ENCODE measurements at regions not wholly inside any gene's neighbourhood (a gene's known extent, or its start where the extent isn't known, plus 50 kb on each side); places are given as distances from the start of the nearest gene placed in this dataset.

DNA sequence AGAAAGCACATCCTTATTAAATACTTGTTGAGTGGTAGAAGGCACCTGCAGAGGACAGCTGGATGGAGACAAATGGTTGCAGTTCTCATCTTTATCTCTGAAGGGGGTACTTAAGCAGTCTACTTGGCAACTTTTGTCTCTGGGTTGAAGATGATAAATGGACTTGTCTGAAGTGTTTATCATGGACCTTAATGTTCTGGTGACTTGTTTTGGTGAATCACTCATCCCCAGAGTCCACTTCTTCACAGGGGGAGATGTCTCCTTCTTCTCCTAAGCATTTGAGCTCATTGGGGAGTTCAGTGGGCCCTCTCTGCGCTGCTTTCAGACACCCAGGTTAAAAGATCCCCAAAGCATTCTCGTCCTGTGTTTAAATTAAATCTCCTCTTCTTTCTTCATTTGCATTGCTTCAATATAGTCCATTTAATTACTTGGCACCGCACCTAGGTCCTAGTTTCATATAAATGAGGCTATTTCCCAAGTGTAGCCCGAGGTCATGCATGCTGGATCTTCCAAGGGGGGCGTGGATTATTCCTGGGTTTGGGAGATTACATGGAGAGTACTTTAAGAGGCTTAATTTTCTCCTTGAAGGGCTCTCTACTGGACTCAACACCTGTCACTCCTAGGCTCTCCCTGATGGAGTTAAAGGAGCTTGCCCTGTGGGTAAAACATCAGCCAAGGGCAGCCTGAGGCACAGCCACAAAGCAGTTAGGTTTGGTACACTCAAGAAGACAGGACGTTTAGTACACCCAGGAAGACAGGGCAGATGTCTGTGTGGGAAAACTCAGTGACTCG, 239.3 kb upstream of the C2CD4B start:
- Histone ChIP-seq H3K4me1 (ENCODE audit: control insufficient read depth in 4 of 4, insufficient read depth in 4 of 4, low read length in 3 of 4) (no peaks in the 10 kb centered on the region), H3K36me3 (ENCODE audit: control insufficient read depth in 4 of 4, insufficient read depth in 3 of 4, low read depth in 1 of 4, low read length in 3 of 4) (no peaks in the 10 kb centered on the region), H3K9me3 (ENCODE audit: control insufficient read depth in 4 of 4, low read length in 3 of 4) (no peaks in the 10 kb centered on the region), H3K4me3 (ENCODE audit: low read depth in 1 of 3, low read length in 3 of 3) (no peak overlapping the region), H3K27me3 (ENCODE audit: control insufficient read depth in 4 of 4, insufficient read depth in 4 of 4, low read length in 3 of 4) (no peaks in the 10 kb centered on the region), H3K9ac (ENCODE audit: low read depth in 1 of 2, low read length in 2 of 2) (no peak overlapping the region), H3K27ac (ENCODE audit: low read depth in 1 of 2, low read length in 2 of 2) (no peak overlapping the region)
- 76% methylated on average over 7 of the region's 7 CpGs for WGBS
- no peak for DNase-seq (ENCODE audit: low spot score)
- TF ChIP-seq YY1 (IDR thresholded peaks at IDR 0.05): no peak
- TF ChIP-seq, protein P1, sequence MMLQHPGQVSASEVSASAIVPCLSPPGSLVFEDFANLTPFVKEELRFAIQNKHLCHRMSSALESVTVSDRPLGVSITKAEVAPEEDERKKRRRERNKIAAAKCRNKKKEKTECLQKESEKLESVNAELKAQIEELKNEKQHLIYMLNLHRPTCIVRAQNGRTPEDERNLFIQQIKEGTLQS (IDR thresholded peaks at IDR 0.05): no peak
- no peak for TF ChIP-seq JUND (IDR thresholded peaks at IDR 0.05)
- TF ChIP-seq, protein P2, sequence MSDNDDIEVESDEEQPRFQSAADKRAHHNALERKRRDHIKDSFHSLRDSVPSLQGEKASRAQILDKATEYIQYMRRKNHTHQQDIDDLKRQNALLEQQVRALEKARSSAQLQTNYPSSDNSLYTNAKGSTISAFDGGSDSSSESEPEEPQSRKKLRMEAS (IDR thresholded peaks at IDR 0.05): no peak
- no peak for TF ChIP-seq HNF4A (conservative IDR thresholded peaks at IDR 0.05)
- TF ChIP-seq FOXA1 (IDR thresholded peaks at IDR 0.05): no peak
- TF ChIP-seq HNF4G (IDR thresholded peaks at IDR 0.05): no peak
- no peak for TF ChIP-seq SP1 (IDR thresholded peaks at IDR 0.05)
- no peak for TF ChIP-seq TAF1 (conservative IDR thresholded peaks at IDR 0.05)

DNA sequence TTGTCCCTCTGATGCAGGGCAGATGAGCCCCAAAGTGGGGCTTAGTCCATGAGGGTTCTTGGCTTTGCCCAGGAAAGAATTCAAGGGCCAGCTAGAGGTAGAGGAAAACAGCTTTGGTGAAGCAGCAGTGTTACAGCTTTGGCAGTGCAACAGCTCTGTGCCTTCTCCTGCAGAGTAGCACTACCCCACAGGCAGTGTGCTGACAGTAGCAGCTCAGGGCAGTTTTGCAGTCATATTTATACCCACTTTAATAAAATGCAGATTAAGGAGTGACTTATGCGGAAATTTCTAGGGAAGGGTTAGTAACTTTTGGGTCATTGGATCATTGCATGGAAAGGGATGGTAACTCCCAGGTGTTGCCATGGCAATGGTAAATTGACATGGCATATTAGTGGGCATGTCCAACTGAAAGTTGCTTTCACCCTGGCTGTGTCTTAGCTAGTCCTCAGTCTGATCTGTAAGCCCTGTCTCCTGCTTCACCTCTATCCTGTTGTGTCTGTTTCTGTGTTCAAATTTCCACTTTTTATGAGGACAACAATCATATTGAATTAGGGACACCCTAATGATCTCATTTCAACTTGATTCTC, 241.3 kb upstream of the C2CD4B start:
- no peaks in the 10 kb centered on the region for H3K4me1 ChIP-seq (ENCODE audit: control insufficient read depth in 4 of 4, insufficient read depth in 4 of 4, low read length in 3 of 4)
- 98% methylated on average over 1 of the region's 1 CpG for WGBS
- no peak overlapping the region for H3K27ac ChIP-seq (ENCODE audit: low read depth in 1 of 2, low read length in 2 of 2)
- no peak overlapping the region for H3K9ac ChIP-seq (ENCODE audit: low read depth in 1 of 2, low read length in 2 of 2)
- H3K36me3 ChIP-seq (ENCODE audit: control insufficient read depth in 4 of 4, insufficient read depth in 3 of 4, low read depth in 1 of 4, low read length in 3 of 4): no peaks in the 10 kb centered on the region
- no peak for DNase-seq (ENCODE audit: low spot score)
- TF ChIP-seq YY1 (IDR thresholded peaks at IDR 0.05): no peak
- TF ChIP-seq SP1 (IDR thresholded peaks at IDR 0.05): no peak
- TF ChIP-seq, protein P2 (IDR thresholded peaks at IDR 0.05): no peak
- TF ChIP-seq FOXA1 (IDR thresholded peaks at IDR 0.05): no peak
- no peak for TF ChIP-seq NR2F2 (IDR thresholded peaks at IDR 0.05)
- TF ChIP-seq JUND (IDR thresholded peaks at IDR 0.05): no peak
- no peak for TF ChIP-seq GABPA (IDR thresholded peaks at IDR 0.05 in 1 of 2, conservative IDR thresholded peaks at IDR 0.05 in 1 of 2)
- TF ChIP-seq, protein P3, sequence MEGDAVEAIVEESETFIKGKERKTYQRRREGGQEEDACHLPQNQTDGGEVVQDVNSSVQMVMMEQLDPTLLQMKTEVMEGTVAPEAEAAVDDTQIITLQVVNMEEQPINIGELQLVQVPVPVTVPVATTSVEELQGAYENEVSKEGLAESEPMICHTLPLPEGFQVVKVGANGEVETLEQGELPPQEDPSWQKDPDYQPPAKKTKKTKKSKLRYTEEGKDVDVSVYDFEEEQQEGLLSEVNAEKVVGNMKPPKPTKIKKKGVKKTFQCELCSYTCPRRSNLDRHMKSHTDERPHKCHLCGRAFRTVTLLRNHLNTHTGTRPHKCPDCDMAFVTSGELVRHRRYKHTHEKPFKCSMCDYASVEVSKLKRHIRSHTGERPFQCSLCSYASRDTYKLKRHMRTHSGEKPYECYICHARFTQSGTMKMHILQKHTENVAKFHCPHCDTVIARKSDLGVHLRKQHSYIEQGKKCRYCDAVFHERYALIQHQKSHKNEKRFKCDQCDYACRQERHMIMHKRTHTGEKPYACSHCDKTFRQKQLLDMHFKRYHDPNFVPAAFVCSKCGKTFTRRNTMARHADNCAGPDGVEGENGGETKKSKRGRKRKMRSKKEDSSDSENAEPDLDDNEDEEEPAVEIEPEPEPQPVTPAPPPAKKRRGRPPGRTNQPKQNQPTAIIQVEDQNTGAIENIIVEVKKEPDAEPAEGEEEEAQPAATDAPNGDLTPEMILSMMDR (IDR thresholded peaks at IDR 0.05; ENCODE audit: low read depth, low read length, missing input control): no peak
- no peak overlapping the region for H3K4me3 ChIP-seq (ENCODE audit: low read depth in 1 of 3, low read length in 3 of 3)
- H3K9me3 ChIP-seq (ENCODE audit: control insufficient read depth in 4 of 4, low read length in 3 of 4): no peaks in the 10 kb centered on the region
- no peaks in the 10 kb centered on the region for H3K27me3 ChIP-seq (ENCODE audit: control insufficient read depth in 4 of 4, insufficient read depth in 4 of 4, low read length in 3 of 4)

DNA sequence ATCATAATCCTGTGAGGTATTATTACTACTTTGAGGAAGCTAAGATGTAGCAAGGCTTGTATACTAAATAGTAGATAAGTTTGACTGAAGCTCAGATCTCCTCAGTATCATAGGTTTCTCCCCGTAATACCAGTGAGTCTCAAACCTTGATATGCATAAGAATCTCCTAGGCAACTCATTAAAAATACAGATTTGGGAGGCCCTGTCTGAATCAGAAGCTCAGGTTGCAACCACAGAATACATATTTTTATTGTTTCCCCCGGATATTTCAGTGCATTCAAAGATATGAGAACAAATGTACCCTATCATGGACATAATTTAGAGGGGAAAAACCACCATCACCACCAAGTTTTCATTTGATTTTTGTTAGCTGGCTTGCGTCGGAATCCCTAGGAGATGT, 242.1 kb upstream of the C2CD4B start:
- H3K4me1 ChIP-seq (ENCODE audit: control insufficient read depth in 4 of 4, insufficient read depth in 4 of 4, low read length in 3 of 4): no peaks in the 10 kb centered on the region
- no peak overlapping the region for H3K9ac ChIP-seq (ENCODE audit: low read depth in 1 of 2, low read length in 2 of 2)
- no peaks in the 10 kb centered on the region for H3K9me3 ChIP-seq (ENCODE audit: control insufficient read depth in 4 of 4, low read length in 3 of 4)
- no peaks in the 10 kb centered on the region for H3K36me3 ChIP-seq (ENCODE audit: control insufficient read depth in 4 of 4, insufficient read depth in 3 of 4, low read depth in 1 of 4, low read length in 3 of 4)
- 92% methylated on average over 4 of the region's 4 CpGs for WGBS
- H3K27me3 ChIP-seq (ENCODE audit: control insufficient read depth in 4 of 4, insufficient read depth in 4 of 4, low read length in 3 of 4): no peaks in the 10 kb centered on the region
- DNase-seq (ENCODE audit: low spot score): no peak
- H3K27ac ChIP-seq (ENCODE audit: low read depth in 1 of 2, low read length in 2 of 2): no peak overlapping the region
- no peak overlapping the region for H3K4me3 ChIP-seq (ENCODE audit: low read depth in 1 of 3, low read length in 3 of 3)
- TF ChIP-seq NR2F2 (IDR thresholded peaks at IDR 0.05): no peak
- TF ChIP-seq JUND (IDR thresholded peaks at IDR 0.05): no peak
- TF ChIP-seq FOXA2 (IDR thresholded peaks at IDR 0.05): no peak
- TF ChIP-seq, protein P4, sequence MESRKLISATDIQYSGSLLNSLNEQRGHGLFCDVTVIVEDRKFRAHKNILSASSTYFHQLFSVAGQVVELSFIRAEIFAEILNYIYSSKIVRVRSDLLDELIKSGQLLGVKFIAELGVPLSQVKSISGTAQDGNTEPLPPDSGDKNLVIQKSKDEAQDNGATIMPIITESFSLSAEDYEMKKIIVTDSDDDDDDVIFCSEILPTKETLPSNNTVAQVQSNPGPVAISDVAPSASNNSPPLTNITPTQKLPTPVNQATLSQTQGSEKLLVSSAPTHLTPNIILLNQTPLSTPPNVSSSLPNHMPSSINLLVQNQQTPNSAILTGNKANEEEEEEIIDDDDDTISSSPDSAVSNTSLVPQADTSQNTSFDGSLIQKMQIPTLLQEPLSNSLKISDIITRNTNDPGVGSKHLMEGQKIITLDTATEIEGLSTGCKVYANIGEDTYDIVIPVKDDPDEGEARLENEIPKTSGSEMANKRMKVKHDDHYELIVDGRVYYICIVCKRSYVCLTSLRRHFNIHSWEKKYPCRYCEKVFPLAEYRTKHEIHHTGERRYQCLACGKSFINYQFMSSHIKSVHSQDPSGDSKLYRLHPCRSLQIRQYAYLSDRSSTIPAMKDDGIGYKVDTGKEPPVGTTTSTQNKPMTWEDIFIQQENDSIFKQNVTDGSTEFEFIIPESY (IDR thresholded peaks at IDR 0.05): no peak
- no peak for TF ChIP-seq EGR1 (IDR thresholded peaks at IDR 0.05; ENCODE audit: low read depth in 2 of 2)
- TF ChIP-seq, protein P5, sequence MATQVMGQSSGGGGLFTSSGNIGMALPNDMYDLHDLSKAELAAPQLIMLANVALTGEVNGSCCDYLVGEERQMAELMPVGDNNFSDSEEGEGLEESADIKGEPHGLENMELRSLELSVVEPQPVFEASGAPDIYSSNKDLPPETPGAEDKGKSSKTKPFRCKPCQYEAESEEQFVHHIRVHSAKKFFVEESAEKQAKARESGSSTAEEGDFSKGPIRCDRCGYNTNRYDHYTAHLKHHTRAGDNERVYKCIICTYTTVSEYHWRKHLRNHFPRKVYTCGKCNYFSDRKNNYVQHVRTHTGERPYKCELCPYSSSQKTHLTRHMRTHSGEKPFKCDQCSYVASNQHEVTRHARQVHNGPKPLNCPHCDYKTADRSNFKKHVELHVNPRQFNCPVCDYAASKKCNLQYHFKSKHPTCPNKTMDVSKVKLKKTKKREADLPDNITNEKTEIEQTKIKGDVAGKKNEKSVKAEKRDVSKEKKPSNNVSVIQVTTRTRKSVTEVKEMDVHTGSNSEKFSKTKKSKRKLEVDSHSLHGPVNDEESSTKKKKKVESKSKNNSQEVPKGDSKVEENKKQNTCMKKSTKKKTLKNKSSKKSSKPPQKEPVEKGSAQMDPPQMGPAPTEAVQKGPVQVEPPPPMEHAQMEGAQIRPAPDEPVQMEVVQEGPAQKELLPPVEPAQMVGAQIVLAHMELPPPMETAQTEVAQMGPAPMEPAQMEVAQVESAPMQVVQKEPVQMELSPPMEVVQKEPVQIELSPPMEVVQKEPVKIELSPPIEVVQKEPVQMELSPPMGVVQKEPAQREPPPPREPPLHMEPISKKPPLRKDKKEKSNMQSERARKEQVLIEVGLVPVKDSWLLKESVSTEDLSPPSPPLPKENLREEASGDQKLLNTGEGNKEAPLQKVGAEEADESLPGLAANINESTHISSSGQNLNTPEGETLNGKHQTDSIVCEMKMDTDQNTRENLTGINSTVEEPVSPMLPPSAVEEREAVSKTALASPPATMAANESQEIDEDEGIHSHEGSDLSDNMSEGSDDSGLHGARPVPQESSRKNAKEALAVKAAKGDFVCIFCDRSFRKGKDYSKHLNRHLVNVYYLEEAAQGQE (IDR thresholded peaks at IDR 0.05): no peak
- TF ChIP-seq FOXA1 (IDR thresholded peaks at IDR 0.05): no peak
- no peak for TF ChIP-seq SP1 (IDR thresholded peaks at IDR 0.05)
- TF ChIP-seq, protein P1 (IDR thresholded peaks at IDR 0.05): no peak
- TF ChIP-seq RAD21 (IDR thresholded peaks at IDR 0.05): no peak
- no peak for TF ChIP-seq YY1 (IDR thresholded peaks at IDR 0.05)
- TF ChIP-seq, protein P2 (IDR thresholded peaks at IDR 0.05): no peak
- TF ChIP-seq HNF4A (conservative IDR thresholded peaks at IDR 0.05): no peak

Measured in liver (tissue), 8 donors.